GM18868 (cell line): ENCODE measurements at regions not wholly inside any gene's neighbourhood (a gene's known extent, or its start where the extent isn't known, plus 50 kb on each side); places are given as distances from the start of the nearest gene placed in this dataset.

ENCODE experiments used
- ATAC-seq: cut with Tn5 transposase; IDR thresholded peaks from one replicate; pipeline ENCODE4 v1.9.1; 2021; ENCODE audit warnings: mild to moderate bottlenecking, moderate library complexity; ENCODE audit not compliant: unreplicated experiment

- no peak for ATAC-seq
These were observed 50.7 kb upstream of the SPATA12 start for GRCh38 chr3:57009802-57010201.

GRCh38 chr3:57009367-57009766, 51.1 kb upstream of the SPATA12 start:
- ATAC-seq: no peak

GRCh38 chr3:57007521-57008460, 52.7 kb upstream of the SPATA12 start:
- ATAC-seq: no peak

- no peak for ATAC-seq
These were observed 53.5 kb upstream of the SPATA12 start for GRCh38 chr3:57006949-57007419.

GRCh38 chr3:57006179-57006657, 54.2 kb upstream of the SPATA12 start:
- no peak for ATAC-seq

- no peak for ATAC-seq
These were observed 56.2 kb upstream of the SPATA12 start for GRCh38 chr3:57004229-57004628.

GRCh38 chr3:57003676-57004075, 56.8 kb upstream of the SPATA12 start:
- ATAC-seq: no peak

GRCh38 chr3:57001356-57001755, 59.1 kb upstream of the SPATA12 start:
- ATAC-seq: no peak

GRCh38 chr3:57000012-57000411, 60.5 kb upstream of the SPATA12 start:
- no peak for ATAC-seq

GRCh38 chr3:56999547-56999946, 60.9 kb upstream of the SPATA12 start:
- ATAC-seq: no peak

- no peak for ATAC-seq
These were observed 62.4 kb upstream of the SPATA12 start for GRCh38 chr3:56998076-56998529.

GRCh38 chr3:56997675-56998074, 62.8 kb upstream of the SPATA12 start:
- ATAC-seq: no peak

GRCh38 chr3:56997041-56997440, 63.4 kb upstream of the SPATA12 start:
- no peak for ATAC-seq

GRCh38 chr3:56994391-56994790, 66.1 kb upstream of the SPATA12 start:
- no peak for ATAC-seq

GRCh38 chr3:56990641-56991015, 69.8 kb upstream of the SPATA12 start:
- no peak for ATAC-seq

GRCh38 chr3:56989977-56990640, 70.4 kb upstream of the SPATA12 start:
- ATAC-seq: no peak

- ATAC-seq: no peak
These were observed 71.1 kb upstream of the SPATA12 start for GRCh38 chr3:56989169-56989976.

GRCh38 chr3:56988458-56989168, 71.9 kb upstream of the SPATA12 start:
- no peak for ATAC-seq

GRCh38 chr3:56987238-56987895, 73.1 kb upstream of the SPATA12 start:
- no peak for ATAC-seq

- no peak for ATAC-seq
These were observed 74.1 kb upstream of the SPATA12 start for GRCh38 chr3:56986347-56986746.
